CD4-positive, CD25-positive, alpha-beta regulatory T cell (primary cell): ENCODE measurements at regions not wholly inside any gene's neighbourhood (a gene's known extent, or its start where the extent isn't known, plus 50 kb on each side); places are given as distances from the start of the nearest gene placed in this dataset.

Experiments
- ATAC-seq, 2 donors: fragments of 150-1000 bp; cut with Tn5 transposase; one replicate each; pipeline ENCODE4 v1.10.0; 2021; ENCODE audit warnings: low read depth in 2 of 2, moderate number of reproducible peaks in 2 of 2, moderate library complexity in 1 of 2
- DNase-seq, 3 donors: peaks; one replicate each; pipeline versions ENCODE4 v3.0.0 to v3.0.0-alpha.2; 2012 to 2022; ENCODE audit warnings: mixed read lengths in 1 of 3
- H3K27ac ChIP-seq: one replicate; pipeline ENCODE4 v1.7.0; 2013; ENCODE audit warnings: mild to moderate bottlenecking, low read length; ENCODE audit not compliant: insufficient read depth, poor library complexity, severe bottlenecking
- H3K27me3 ChIP-seq: one replicate; pipeline ENCODE4 v1.7.0; 2013; ENCODE audit warnings: low read length; ENCODE audit not compliant: control insufficient read depth, insufficient read depth
- H3K36me3 ChIP-seq: one replicate; pipeline ENCODE4 v1.7.0; 2013; ENCODE audit warnings: mild to moderate bottlenecking, low read length, moderate library complexity; ENCODE audit not compliant: control insufficient read depth, insufficient read depth
- H3K4me1 ChIP-seq: 2 replicates; pipeline ENCODE4 v1.7.0; 2013; ENCODE audit warnings: mild to moderate bottlenecking, low read length; ENCODE audit not compliant: insufficient read depth, control insufficient read depth, poor library complexity, severe bottlenecking
- H3K4me3 ChIP-seq: one replicate; pipeline ENCODE4 v1.7.0; 2013; ENCODE audit warnings: low read depth, mild to moderate bottlenecking, low read length, moderate library complexity
- H3K9me3 ChIP-seq, 2 experiments: 1 replicate in 1 of 2; 2 replicates in 1 of 2; pipeline ENCODE4 v1.7.0; 2013; ENCODE audit warnings: low read length in 2 of 2, mild to moderate bottlenecking in 1 of 2, moderate library complexity in 1 of 2; ENCODE audit not compliant: control insufficient read depth in 2 of 2
- H3K27ac Mint-ChIP-seq, 3 donors: one replicate each; pipeline ENCODE4 v1.8.0; 2020 to 2022; ENCODE audit warnings: mild to moderate bottlenecking in 3 of 3, mixed read lengths in 3 of 3, moderate library complexity in 2 of 3
- H3K27me3 Mint-ChIP-seq: one replicate; pipeline ENCODE4 v1.8.0; 2022; ENCODE audit warnings: mild to moderate bottlenecking, mixed read lengths
- H3K36me3 Mint-ChIP-seq: one replicate; pipeline ENCODE4 v1.8.0; 2020; ENCODE audit warnings: mixed read lengths
- H3K4me1 Mint-ChIP-seq, 4 donors: one replicate each; pipeline ENCODE4 v1.8.0; 2020 to 2022; ENCODE audit warnings: mixed read lengths in 4 of 4, mild to moderate bottlenecking in 1 of 4
- H3K4me3 Mint-ChIP-seq, 4 donors: one replicate each; pipeline ENCODE4 v1.8.0; 2020 to 2022; ENCODE audit warnings: mild to moderate bottlenecking in 4 of 4, mixed read lengths in 4 of 4, moderate library complexity in 3 of 4
- H3K9me3 Mint-ChIP-seq, 7 donors: one replicate each; pipeline ENCODE4 v1.8.0; 2020 to 2022; ENCODE audit warnings: mixed read lengths in 7 of 7, mild to moderate bottlenecking in 3 of 7, moderate library complexity in 2 of 7

DNA sequence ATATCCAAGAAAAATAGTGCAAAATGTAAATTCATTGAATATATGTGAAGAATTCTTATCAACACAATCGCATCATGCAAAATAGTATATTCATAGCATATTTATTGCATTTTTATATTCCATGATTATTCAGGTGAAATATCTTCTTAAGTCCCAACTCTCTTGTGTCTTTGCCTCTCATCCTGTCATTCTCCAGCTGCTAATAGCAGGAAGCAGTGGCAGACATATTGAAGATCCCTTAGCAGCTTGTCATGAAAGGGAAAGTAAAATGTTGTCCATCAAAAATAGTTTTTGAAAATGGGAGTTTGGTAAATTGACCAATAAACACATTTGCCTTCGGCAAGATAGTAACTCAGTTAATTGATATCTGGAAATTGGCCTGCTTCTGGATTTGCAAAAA lies 265.3 kb upstream of the TGFBR2 start:
- Histone ChIP-seq H3K4me1 (no peaks in the 10 kb centered on the region), H3K27me3 (peaks cover 5% of the 10 kb centered on the region), H3K27ac (no peak overlapping the region), H3K9me3 (no peaks in the 10 kb centered on the region), H3K4me3 (no peak overlapping the region), H3K36me3 (no peaks in the 10 kb centered on the region)
- Mint-ChIP-seq H3K9me3 (peaks cover 0 to 4% (median 2%) of the 10 kb centered on the region in 7 donors), H3K27ac (no peak overlapping the region), H3K27me3 (peaks cover 28% of the 10 kb centered on the region), H3K4me1 (peaks cover 5 to 14% (median 11%) of the 10 kb centered on the region in 4 donors), H3K4me3 (no peak overlapping the region), H3K36me3 (peaks cover 6% of the 10 kb centered on the region)
- ATAC-seq (no peak), DNase-seq (no peak)

DNA sequence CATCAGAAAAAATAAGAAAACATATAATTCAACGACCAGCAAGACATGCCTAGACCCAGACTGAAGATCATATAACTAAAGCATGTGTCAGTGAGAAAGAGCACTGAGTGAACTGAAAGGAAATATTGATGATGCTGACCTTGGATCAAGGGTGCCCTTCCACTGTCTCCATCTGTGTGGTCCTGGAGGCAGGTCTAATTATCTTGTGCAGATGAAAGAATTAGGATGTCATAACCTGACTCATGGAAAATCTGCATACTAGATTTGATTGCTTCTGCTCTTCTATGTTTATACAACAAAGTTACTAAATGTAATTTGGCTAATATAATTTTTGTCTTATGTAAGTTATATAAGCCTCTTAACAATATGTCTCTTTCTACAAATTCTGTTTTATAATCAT lies 264.6 kb upstream of the TGFBR2 start:
- H3K4me1 Mint-ChIP-seq = peaks cover 5 to 17% (median 12%) of the 10 kb centered on the region in 4 donors
- Histone ChIP-seq H3K4me3 (no peak overlapping the region), H3K27ac (no peak overlapping the region), H3K4me1 (peaks cover under 1% of the 10 kb centered on the region), H3K9me3 (no peaks in the 10 kb centered on the region), H3K36me3 (no peaks in the 10 kb centered on the region), H3K27me3 (peaks cover 5% of the 10 kb centered on the region)
- peaks cover 28% of the 10 kb centered on the region for H3K27me3 Mint-ChIP-seq
- DNase-seq = no peak
- peaks cover 6% of the 10 kb centered on the region for H3K36me3 Mint-ChIP-seq
- ATAC-seq = no peak
- peaks cover 0 to 4% (median under 1%) of the 10 kb centered on the region in 7 donors for H3K9me3 Mint-ChIP-seq
- H3K27ac Mint-ChIP-seq = peak overlapping the region in 1 of 3 donors; percentile 67
- no peak overlapping the region for H3K4me3 Mint-ChIP-seq

DNA sequence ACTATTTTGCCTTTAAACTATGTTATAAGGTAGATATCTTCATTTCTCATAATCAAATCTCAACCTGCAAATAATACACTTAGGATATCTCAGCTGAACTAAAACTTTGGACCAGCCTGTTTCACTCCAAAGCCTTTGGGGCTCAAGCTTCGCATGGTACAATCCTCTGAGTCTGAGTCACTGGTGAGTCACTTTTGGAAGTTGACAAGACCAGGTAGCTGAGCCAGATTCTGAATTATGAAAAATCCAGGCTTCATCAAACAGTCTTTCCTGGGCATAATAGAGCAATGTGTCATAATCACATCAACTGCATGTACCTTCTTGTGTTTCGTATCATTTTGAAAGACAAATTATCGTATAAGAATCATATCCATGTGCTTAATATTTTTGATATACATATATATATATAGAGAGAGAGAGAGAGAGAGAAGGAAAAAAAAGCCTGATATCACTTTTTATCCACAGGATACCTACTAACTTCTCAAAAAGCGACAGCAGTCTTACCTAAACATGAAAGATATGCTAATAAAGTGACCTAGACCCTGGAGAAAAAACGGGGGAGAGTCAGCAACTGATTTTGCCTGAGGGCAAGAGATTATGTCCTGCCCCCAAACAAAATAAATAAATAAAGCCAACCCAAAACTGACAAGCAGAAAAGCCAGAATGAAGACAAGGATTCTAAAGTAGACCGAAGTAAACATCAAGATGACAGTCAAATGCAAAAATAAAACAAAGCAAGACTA lies 263.9 kb upstream of the TGFBR2 start:
- no peaks in the 10 kb centered on the region for H3K9me3 ChIP-seq
- no peak overlapping the region for H3K4me3 Mint-ChIP-seq
- no peak overlapping the region for H3K27ac ChIP-seq
- no peaks in the 10 kb centered on the region for H3K36me3 ChIP-seq
- peaks cover 28% of the 10 kb centered on the region for H3K27me3 Mint-ChIP-seq
- peaks cover 5% of the 10 kb centered on the region for H3K27me3 ChIP-seq
- peaks cover 5 to 22% (median 16%) of the 10 kb centered on the region in 4 donors for H3K4me1 Mint-ChIP-seq
- DNase-seq (no peak), ATAC-seq (no peak)
- peaks cover 0 to 4% (median 0%) of the 10 kb centered on the region in 7 donors for H3K9me3 Mint-ChIP-seq
- peaks cover 6% of the 10 kb centered on the region for H3K4me1 ChIP-seq
- H3K27ac Mint-ChIP-seq = peak overlapping the region in 1 of 3 donors; percentile 67
- H3K4me3 ChIP-seq = no peak overlapping the region
- peaks cover 5% of the 10 kb centered on the region for H3K36me3 Mint-ChIP-seq

DNA sequence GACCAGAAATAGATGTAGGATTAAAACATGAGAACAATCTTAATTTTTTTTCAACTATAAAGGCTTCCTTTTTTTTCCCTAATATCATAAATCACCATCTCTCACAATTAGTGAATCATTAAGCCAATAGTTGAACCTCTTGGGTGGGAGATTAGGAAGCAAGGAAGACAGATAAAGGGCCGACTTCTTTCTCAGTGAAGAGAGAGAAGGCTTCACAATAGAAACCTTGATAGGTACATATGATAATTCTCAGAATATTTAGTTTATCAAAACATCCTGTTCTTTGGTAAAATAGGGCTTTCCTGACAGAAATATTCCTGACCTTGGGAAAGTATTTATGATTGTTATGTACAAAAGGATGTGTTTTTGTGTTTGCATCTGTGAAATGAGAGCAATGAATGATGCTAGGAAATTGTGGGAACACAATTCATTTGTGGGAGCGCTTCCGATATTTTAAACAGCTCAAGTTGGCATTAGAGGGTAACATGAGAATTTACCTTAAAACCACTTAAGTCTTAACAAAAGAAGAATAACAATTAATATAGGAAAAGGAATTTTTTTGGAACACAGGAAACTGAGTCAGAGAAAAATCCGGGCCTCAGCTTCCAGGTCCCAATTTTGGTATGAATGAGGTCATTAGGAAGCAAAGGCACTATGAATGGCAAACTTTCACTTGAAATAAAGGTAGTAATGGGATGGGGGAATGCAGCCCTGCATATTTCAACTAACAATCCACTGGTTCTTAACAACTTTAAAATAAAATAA lies 263.2 kb upstream of the TGFBR2 start:
- Histone ChIP-seq H3K9me3 (no peaks in the 10 kb centered on the region), H3K36me3 (no peaks in the 10 kb centered on the region), H3K27ac (no peak overlapping the region), H3K27me3 (peaks cover 5% of the 10 kb centered on the region), H3K4me3 (no peak overlapping the region), H3K4me1 (peaks cover 14% of the 10 kb centered on the region)
- peaks cover 0 to 2% (median 0%) of the 10 kb centered on the region in 7 donors for H3K9me3 Mint-ChIP-seq
- H3K4me3 Mint-ChIP-seq = no peak overlapping the region
- ATAC-seq = no peak
- H3K4me1 Mint-ChIP-seq = peaks cover 5 to 29% (median 24%) of the 10 kb centered on the region in 4 donors
- no peak for DNase-seq
- peaks cover 23% of the 10 kb centered on the region for H3K27me3 Mint-ChIP-seq
- no peaks in the 10 kb centered on the region for H3K36me3 Mint-ChIP-seq
- H3K27ac Mint-ChIP-seq = no peak overlapping the region

DNA sequence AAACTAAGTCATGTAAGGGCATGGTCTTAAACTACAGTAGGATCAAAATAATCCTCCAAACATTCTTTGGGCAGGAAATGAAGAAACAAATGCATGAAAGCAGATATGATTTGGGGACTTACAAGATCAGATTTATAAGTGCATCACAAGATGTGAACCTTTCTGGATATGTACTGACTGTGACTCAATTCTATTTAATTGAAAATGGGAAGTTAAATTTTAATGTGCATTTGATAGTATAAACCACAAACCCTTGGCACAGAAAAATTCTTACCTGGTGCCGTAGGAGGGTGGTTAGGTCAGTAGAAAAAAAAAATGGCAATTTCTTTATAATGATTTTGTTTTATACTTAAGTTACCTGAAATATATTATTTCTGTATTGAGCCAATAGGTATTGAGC lies 262.5 kb upstream of the TGFBR2 start:
- ATAC-seq (no peak), DNase-seq (no peak)
- H3K4me1 ChIP-seq = peaks cover 14% of the 10 kb centered on the region
- Mint-ChIP-seq H3K4me1 (peaks cover 11 to 35% (median 29%) of the 10 kb centered on the region in 4 donors), H3K9me3 (peaks cover 0 to 2% (median 0%) of the 10 kb centered on the region in 7 donors), H3K36me3 (no peaks in the 10 kb centered on the region), H3K27ac (no peak overlapping the region), H3K27me3 (peaks cover 18% of the 10 kb centered on the region), H3K4me3 (no peak overlapping the region)
- peaks cover 4% of the 10 kb centered on the region for H3K27me3 ChIP-seq
- H3K27ac ChIP-seq = no peak overlapping the region
- no peaks in the 10 kb centered on the region for H3K9me3 ChIP-seq
- no peak overlapping the region for H3K4me3 ChIP-seq
- no peaks in the 10 kb centered on the region for H3K36me3 ChIP-seq

DNA sequence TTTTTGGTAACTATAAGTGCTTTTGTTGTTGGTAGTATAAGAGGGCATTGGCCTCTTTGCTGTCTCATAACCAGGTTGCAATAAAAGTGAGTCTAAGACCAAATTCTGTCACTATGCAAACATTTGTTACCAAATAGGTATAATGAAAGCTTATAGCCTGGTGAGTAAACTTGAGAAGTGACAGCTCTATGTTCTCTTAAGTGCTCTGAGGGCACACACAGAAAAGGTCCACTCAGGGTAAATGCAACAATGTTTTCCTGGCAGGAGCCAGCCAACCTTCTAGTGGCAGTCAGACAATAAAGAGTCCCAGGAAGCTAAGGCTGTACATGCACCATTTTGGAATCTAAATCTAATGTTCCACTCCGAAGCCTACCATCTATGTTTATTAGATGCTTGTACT lies 262.1 kb upstream of the TGFBR2 start:
- Mint-ChIP-seq H3K36me3 (no peaks in the 10 kb centered on the region), H3K9me3 (peaks cover 0 to 2% (median 0%) of the 10 kb centered on the region in 7 donors), H3K27ac (no peak overlapping the region), H3K4me3 (no peak overlapping the region), H3K4me1 (peaks cover 14 to 39% (median 33%) of the 10 kb centered on the region in 4 donors), H3K27me3 (peaks cover 15% of the 10 kb centered on the region)
- H3K4me1 ChIP-seq = peaks cover 14% of the 10 kb centered on the region
- H3K4me3 ChIP-seq = no peak overlapping the region
- DNase-seq (no peak), ATAC-seq (no peak)
- no peaks in the 10 kb centered on the region for H3K9me3 ChIP-seq
- no peaks in the 10 kb centered on the region for H3K36me3 ChIP-seq
- no peak overlapping the region for H3K27ac ChIP-seq
- peaks cover 2% of the 10 kb centered on the region for H3K27me3 ChIP-seq

DNA sequence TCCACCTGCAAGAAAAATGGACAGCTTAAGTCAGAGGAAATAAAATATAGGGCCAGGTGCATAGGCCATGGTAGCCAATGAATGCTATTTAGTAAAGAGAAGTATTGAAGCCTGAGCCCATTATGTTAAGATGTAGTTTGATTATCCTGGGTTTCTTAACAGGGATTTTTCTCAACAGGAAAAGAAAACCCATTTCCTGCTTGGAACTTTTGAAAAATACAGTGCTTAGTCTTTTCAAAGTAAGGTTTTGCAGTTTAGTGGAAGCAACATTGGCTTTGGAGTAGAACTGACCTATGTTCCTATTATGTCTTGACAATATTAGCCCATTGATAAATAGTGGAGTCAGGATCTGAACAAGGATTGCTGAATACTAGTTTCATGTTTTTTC lies 259.5 kb upstream of the TGFBR2 start:
- no peak for ATAC-seq
- peaks cover 5% of the 10 kb centered on the region for H3K27me3 ChIP-seq
- peaks cover 17 to 64% (median 47%) of the 10 kb centered on the region in 4 donors for H3K4me1 Mint-ChIP-seq

More for the DNA sequence above, 259.5 kb upstream of the TGFBR2 start:
- H3K27ac Mint-ChIP-seq = no peak overlapping the region
- no peak overlapping the region for H3K4me3 ChIP-seq
- DNase-seq = no peak
- peaks cover 11% of the 10 kb centered on the region for H3K27me3 Mint-ChIP-seq
- no peak overlapping the region for H3K27ac ChIP-seq
- peaks cover 0 to 2% (median 0%) of the 10 kb centered on the region in 7 donors for H3K9me3 Mint-ChIP-seq
- H3K9me3 ChIP-seq = no peaks in the 10 kb centered on the region
- no peaks in the 10 kb centered on the region for H3K36me3 Mint-ChIP-seq
- no peak overlapping the region for H3K4me3 Mint-ChIP-seq
- no peaks in the 10 kb centered on the region for H3K36me3 ChIP-seq
- peaks cover 27% of the 10 kb centered on the region for H3K4me1 ChIP-seq
